ENCODE measurements at regions not wholly inside any gene's neighbourhood (a gene's known extent, or its start where the extent isn't known, plus 50 kb on each side); places are given as distances from the start of the nearest gene placed in this dataset.

DNA sequence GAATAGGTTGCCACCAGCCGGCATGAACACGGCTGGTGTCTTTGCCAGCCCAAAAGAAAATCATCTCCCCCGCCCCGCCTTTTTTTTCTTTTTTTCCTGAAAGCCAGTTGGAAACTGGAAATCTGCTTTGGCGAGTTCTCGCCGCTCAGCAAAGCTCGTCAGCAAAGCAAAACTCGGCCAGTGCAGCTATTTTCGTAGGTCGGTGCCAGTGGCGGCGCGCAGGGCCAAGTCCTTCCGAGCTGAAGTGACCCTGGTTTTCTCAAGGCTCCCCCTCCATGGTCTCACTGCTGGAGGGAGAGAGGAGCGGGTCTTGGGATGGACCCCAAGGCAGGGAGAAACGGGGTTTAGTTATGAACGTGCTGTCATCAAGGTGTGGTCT lies 248.4 kb upstream of the RTL1 start:
- Mint-ChIP-seq H3K9me3 (peaks cover 6% of the 10 kb centered on the region), H3K36me3 (ENCODE audit: low read depth) (no peaks in the 10 kb centered on the region), H3K4me3 (no peak overlapping the region), H3K27ac (no peak overlapping the region), H3K27me3 (peaks cover 38% of the 10 kb centered on the region), H3K4me1 (ENCODE audit: low read depth) (no peaks in the 10 kb centered on the region)
- intact Hi-C loops (cut with DNase I, micrococcal nuclease): no loop called here
- Histone ChIP-seq H3K27me3 (ENCODE audit: control insufficient read depth in 1 of 2, insufficient read depth in 2 of 2, low read length in 2 of 2) (peaks cover 5 to 11% of the 10 kb centered on the region in 2 experiments), H3K27ac (ENCODE audit: low read depth in 1 of 2, low read length in 2 of 2) (no peak overlapping the region), H3K36me3 (ENCODE audit: insufficient read depth, low read length) (no peaks in the 10 kb centered on the region), H3K4me3 (ENCODE audit: low read length) (no peak overlapping the region), H3K4me1 (ENCODE audit: insufficient read depth, low read length) (no peaks in the 10 kb centered on the region), H3K9me3 (ENCODE audit: control insufficient read depth in 1 of 2, insufficient read depth in 1 of 2, low read length in 2 of 2) (peaks cover 8 to 28% of the 10 kb centered on the region in 2 experiments)
- POLR2A ChIA-PET: no interaction called here
- TF ChIP-seq, protein P1, sequence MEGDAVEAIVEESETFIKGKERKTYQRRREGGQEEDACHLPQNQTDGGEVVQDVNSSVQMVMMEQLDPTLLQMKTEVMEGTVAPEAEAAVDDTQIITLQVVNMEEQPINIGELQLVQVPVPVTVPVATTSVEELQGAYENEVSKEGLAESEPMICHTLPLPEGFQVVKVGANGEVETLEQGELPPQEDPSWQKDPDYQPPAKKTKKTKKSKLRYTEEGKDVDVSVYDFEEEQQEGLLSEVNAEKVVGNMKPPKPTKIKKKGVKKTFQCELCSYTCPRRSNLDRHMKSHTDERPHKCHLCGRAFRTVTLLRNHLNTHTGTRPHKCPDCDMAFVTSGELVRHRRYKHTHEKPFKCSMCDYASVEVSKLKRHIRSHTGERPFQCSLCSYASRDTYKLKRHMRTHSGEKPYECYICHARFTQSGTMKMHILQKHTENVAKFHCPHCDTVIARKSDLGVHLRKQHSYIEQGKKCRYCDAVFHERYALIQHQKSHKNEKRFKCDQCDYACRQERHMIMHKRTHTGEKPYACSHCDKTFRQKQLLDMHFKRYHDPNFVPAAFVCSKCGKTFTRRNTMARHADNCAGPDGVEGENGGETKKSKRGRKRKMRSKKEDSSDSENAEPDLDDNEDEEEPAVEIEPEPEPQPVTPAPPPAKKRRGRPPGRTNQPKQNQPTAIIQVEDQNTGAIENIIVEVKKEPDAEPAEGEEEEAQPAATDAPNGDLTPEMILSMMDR (IDR thresholded peaks at IDR 0.05): no peak
- CTCF ChIA-PET: no interaction called here
- ATAC-seq (ENCODE audit: poor library complexity) (no peak), DNase-seq (no peak)

DNA sequence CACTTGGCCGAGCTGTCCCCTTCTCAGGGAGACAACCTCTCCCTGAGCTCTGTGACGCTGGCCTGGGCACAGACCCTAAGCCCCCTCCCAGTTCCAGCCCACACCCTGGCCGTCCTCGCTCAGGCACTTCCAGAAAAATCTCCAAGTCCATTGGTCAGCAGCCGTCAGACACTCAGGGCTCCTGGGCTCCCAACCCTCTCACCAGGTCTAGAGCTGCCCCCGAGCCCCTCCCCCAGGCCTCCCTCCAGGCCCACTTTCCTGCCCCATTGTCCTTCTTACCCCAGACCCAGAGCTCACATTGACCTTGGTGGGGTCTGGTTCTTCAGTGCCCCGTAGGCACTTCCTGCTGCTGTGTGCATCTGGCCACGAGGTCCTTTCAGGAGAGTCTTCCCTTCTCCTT lies 249.3 kb upstream of the RTL1 start:
- no peak overlapping the region for H3K27ac Mint-ChIP-seq
- DNase-seq (no peak), ATAC-seq (ENCODE audit: poor library complexity) (no peak)
- intact Hi-C loops (cut with DNase I, micrococcal nuclease): no loop called here
- ChIA-PET CTCF (interaction anchor here (0.6 kb wide), 1 partner anchor 207 kb away, joined by 4 read pairs; no protein-coding TSS in a partner anchor), POLR2A (no interaction called here)
- Histone ChIP-seq H3K9me3 (ENCODE audit: control insufficient read depth in 1 of 2, insufficient read depth in 1 of 2, low read length in 2 of 2) (peaks cover 6 to 28% of the 10 kb centered on the region in 2 experiments), H3K4me3 (ENCODE audit: low read length) (no peak overlapping the region), H3K27me3 (ENCODE audit: control insufficient read depth in 1 of 2, insufficient read depth in 2 of 2, low read length in 2 of 2) (peaks cover 5 to 15% of the 10 kb centered on the region in 2 experiments), H3K27ac (ENCODE audit: low read depth in 1 of 2, low read length in 2 of 2) (no peak overlapping the region), H3K4me1 (ENCODE audit: insufficient read depth, low read length) (no peaks in the 10 kb centered on the region), H3K36me3 (ENCODE audit: insufficient read depth, low read length) (no peaks in the 10 kb centered on the region)
- H3K4me1 Mint-ChIP-seq (ENCODE audit: low read depth): no peaks in the 10 kb centered on the region
- H3K27me3 Mint-ChIP-seq: peaks cover 43% of the 10 kb centered on the region
- no peak overlapping the region for H3K4me3 Mint-ChIP-seq
- no peaks in the 10 kb centered on the region for H3K36me3 Mint-ChIP-seq (ENCODE audit: low read depth)
- H3K9me3 Mint-ChIP-seq: no peaks in the 10 kb centered on the region
- TF ChIP-seq, protein P1 (IDR thresholded peaks at IDR 0.05): no peak

DNA sequence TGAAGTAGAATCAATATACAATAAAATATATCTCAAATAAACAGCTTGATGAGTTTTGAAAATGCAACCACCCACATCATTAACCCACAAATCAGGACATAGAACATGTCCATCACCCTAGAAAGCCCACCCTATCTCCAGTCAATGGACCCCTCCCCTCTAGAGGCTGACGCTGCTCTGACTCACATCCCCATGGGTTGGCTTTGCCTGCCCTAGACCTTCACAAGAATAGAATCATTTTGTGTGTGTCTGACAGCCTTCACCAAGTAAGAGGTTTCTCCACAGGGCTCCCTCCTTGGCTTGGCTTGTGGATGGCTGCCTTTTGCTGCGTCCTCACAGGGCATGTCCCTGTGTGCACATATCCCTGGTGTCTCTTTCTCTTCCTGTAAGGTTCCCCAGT lies 250.2 kb upstream of the RTL1 start:
- ATAC-seq (ENCODE audit: poor library complexity) (no peak), DNase-seq (no peak)
- H3K4me1 ChIP-seq (ENCODE audit: insufficient read depth, low read length): no peaks in the 10 kb centered on the region
- ChIA-PET CTCF (no interaction called here), POLR2A (no interaction called here)
- H3K36me3 ChIP-seq (ENCODE audit: insufficient read depth, low read length): no peaks in the 10 kb centered on the region
- peaks cover 2 to 15% of the 10 kb centered on the region in 2 experiments for H3K27me3 ChIP-seq (ENCODE audit: control insufficient read depth in 1 of 2, insufficient read depth in 2 of 2, low read length in 2 of 2)
- TF ChIP-seq, protein P1 (IDR thresholded peaks at IDR 0.05): no peak
- no peaks in the 10 kb centered on the region for H3K9me3 Mint-ChIP-seq
- H3K4me1 Mint-ChIP-seq (ENCODE audit: low read depth): no peaks in the 10 kb centered on the region
- intact Hi-C loops (cut with DNase I, micrococcal nuclease): no loop called here
- H3K36me3 Mint-ChIP-seq (ENCODE audit: low read depth): no peaks in the 10 kb centered on the region
- H3K27ac Mint-ChIP-seq: no peak overlapping the region
- H3K4me3 ChIP-seq (ENCODE audit: low read length): no peak overlapping the region
- peaks cover 0 to 28% of the 10 kb centered on the region in 2 experiments for H3K9me3 ChIP-seq (ENCODE audit: control insufficient read depth in 1 of 2, insufficient read depth in 1 of 2, low read length in 2 of 2)
- H3K4me3 Mint-ChIP-seq: no peak overlapping the region
- H3K27me3 Mint-ChIP-seq: peaks cover 48% of the 10 kb centered on the region
- H3K27ac ChIP-seq (ENCODE audit: low read depth in 1 of 2, low read length in 2 of 2): no peak overlapping the region

Data from CD4-positive, alpha-beta T cell (primary cell).